ENCODE measurements at regions not wholly inside any gene's neighbourhood (a gene's known extent, or its start where the extent isn't known, plus 50 kb on each side); places are given as distances from the start of the nearest gene placed in this dataset.
"Not testable (repeated sequence)": the region's sequence is repeated elsewhere in the genome, so short reads cannot be mapped to it uniquely, and the experiment has no call there.

GRCh38 chr9:749716-750115 is 91.8 kb upstream of the DMRT1 start:
- no peak for DNase-seq

- no peak for DNase-seq
Observed at GRCh38 chr9:750249-750967, 91.1 kb upstream of the DMRT1 start.

GRCh38 chr9:751137-752051 is 90.1 kb upstream of the DMRT1 start:
- no peak for DNase-seq

GRCh38 chr9:752201-752600 is 89.3 kb upstream of the DMRT1 start:
- DNase-seq = no peak

- no peak for DNase-seq
Observed at GRCh38 chr9:752681-753200, 88.8 kb upstream of the DMRT1 start.

- DNase-seq = not testable (repeated sequence)
Observed at GRCh38 chr9:753734-754133, 87.8 kb upstream of the DMRT1 start.

- no peak for DNase-seq
Observed at GRCh38 chr9:754150-754931, 87.2 kb upstream of the DMRT1 start.

- no peak for DNase-seq
Observed at GRCh38 chr9:755454-756381, 85.8 kb upstream of the DMRT1 start.

- no peak for DNase-seq
Observed at GRCh38 chr9:757246-757881, 84.1 kb upstream of the DMRT1 start.

- DNase-seq = no peak
Observed at GRCh38 chr9:758146-758545, 83.4 kb upstream of the DMRT1 start.

GRCh38 chr9:759541-759940 is 82.0 kb upstream of the DMRT1 start:
- DNase-seq = no peak

- no peak for DNase-seq
Observed at GRCh38 chr9:759983-760736, 81.3 kb upstream of the DMRT1 start.

- no peak for DNase-seq
Observed at GRCh38 chr9:761176-761792, 80.2 kb upstream of the DMRT1 start.

- no peak for DNase-seq
Observed at GRCh38 chr9:761793-762560, 79.5 kb upstream of the DMRT1 start.

GRCh38 chr9:763692-764091 is 77.8 kb upstream of the DMRT1 start:
- no peak for DNase-seq

GRCh38 chr9:764105-764524 is 77.4 kb upstream of the DMRT1 start:
- DNase-seq = peak; percentile 37

GRCh38 chr9:764986-765385 is 76.5 kb upstream of the DMRT1 start:
- no peak for DNase-seq

GRCh38 chr9:767061-767561 is 74.4 kb upstream of the DMRT1 start:
- DNase-seq = not testable (repeated sequence)

GRCh38 chr9:776086-776485 is 65.4 kb upstream of the DMRT1 start:
- no peak for DNase-seq

Data from NCI-H1092 (cell line).